Spleen (tissue), 7 donors: ENCODE measurements at regions not wholly inside any gene's neighbourhood (a gene's known extent, or its start where the extent isn't known, plus 50 kb on each side); places are given as distances from the start of the nearest gene placed in this dataset.

ENCODE experiments used
- POLR2A ChIP-seq, 3 donors: fragments of 450-650 bp; IDR thresholded peaks; one replicate each; pipeline ENCODE4 v1.5.1; 2017; ENCODE audit warnings: antibody characterized with exemption in 3 of 3, mild to moderate bottlenecking in 1 of 3
- POLR2AphosphoS5 ChIP-seq, 3 donors: sonication (generic); formaldehyde crosslinking; IDR thresholded peaks; one replicate each; pipeline ENCODE4 v1.5.1; 2017; ENCODE audit warnings: antibody characterized with exemption in 3 of 3
- TF ChIP-seq, protein P1 (sequence below), 11 experiments: fragments of 200-600 bp in 7 of 11; fragments of 450-650 bp in 4 of 11; sonication (generic) in 4 of 11; IDR thresholded peaks in 8 of 11; conservative IDR thresholded peaks in 3 of 11; 1 replicate in 7 of 11; 2 replicates in 4 of 11; pipeline versions ENCODE4 v1.4.0 to v1.8.0; 2016 to 2021; ENCODE audit warnings: antibody characterized with exemption in 11 of 11, inconsistent platforms in 4 of 11, mild to moderate bottlenecking in 1 of 11
- donor health status: DM: no; HTN: no; CAD: no; lungs with moderate emphysema.
- donor health status: DM: no; HTN: no; CAD: no.
- donor health status: DM: no; HTN: no; CAD: no.

DNA sequence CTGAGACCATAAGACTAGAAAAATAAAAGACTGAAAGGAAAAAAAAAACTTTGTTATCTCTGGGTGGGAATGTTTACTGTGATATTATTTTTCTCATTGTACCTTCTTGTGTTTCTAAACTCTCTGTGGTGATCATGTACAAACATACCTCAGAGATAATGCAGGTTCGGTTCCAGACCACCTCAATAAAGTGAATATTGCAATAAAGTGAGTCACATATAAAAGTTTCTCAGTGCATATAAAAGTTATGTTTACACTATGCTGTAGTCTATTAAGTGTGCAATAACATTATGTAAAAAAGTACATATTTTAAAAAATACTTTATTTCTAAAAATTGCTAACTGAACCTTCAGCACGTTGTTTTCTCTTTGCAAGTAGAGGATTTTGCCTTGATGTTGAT is 137.5 kb downstream of the CENPF start:
- TF ChIP-seq POLR2A (IDR thresholded peaks at IDR 0.05) (no peak), POLR2AphosphoS5 (IDR thresholded peaks at IDR 0.05) (no peak)
- TF ChIP-seq, protein P1, sequence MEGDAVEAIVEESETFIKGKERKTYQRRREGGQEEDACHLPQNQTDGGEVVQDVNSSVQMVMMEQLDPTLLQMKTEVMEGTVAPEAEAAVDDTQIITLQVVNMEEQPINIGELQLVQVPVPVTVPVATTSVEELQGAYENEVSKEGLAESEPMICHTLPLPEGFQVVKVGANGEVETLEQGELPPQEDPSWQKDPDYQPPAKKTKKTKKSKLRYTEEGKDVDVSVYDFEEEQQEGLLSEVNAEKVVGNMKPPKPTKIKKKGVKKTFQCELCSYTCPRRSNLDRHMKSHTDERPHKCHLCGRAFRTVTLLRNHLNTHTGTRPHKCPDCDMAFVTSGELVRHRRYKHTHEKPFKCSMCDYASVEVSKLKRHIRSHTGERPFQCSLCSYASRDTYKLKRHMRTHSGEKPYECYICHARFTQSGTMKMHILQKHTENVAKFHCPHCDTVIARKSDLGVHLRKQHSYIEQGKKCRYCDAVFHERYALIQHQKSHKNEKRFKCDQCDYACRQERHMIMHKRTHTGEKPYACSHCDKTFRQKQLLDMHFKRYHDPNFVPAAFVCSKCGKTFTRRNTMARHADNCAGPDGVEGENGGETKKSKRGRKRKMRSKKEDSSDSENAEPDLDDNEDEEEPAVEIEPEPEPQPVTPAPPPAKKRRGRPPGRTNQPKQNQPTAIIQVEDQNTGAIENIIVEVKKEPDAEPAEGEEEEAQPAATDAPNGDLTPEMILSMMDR (IDR thresholded peaks at IDR 0.05 in 8 of 11, conservative IDR thresholded peaks at IDR 0.05 in 3 of 11), result no peak
